Activated CD4-positive, CD25-positive, alpha-beta regulatory T cell treated with anti-CD3 and anti-CD28 coated beads, Interleukin-2, amount 50 U/mL, for 16 hours (primary cell): ENCODE measurements at regions not wholly inside any gene's neighbourhood (a gene's known extent, or its start where the extent isn't known, plus 50 kb on each side); places are given as distances from the start of the nearest gene placed in this dataset.

ENCODE experiments used
- DNase-seq: peaks from one replicate; pipeline ENCODE4 v3.0.0-alpha.2; 2020; ENCODE audit warnings: low read depth, low spot score

DNA sequence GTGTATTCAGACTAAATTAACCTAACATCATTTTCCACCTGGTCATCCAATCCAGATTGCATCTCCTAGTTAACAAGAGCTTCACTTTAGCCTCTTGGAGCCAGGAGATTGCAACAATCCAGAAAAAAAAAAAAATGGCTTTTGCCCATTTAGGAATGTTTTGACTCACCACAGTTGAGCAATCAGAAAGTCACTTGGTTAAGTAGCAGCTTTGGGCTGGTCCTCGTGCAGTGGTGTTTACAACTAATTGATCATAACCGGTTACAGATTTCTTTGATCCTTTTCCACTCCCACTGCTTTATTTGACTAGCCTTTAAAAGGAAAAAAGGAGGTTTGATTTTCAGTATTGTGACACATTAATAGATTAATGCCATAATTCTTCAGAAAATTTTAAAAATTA lies 688.8 kb upstream of the CCDC54 start:
- no peak for DNase-seq

DNA sequence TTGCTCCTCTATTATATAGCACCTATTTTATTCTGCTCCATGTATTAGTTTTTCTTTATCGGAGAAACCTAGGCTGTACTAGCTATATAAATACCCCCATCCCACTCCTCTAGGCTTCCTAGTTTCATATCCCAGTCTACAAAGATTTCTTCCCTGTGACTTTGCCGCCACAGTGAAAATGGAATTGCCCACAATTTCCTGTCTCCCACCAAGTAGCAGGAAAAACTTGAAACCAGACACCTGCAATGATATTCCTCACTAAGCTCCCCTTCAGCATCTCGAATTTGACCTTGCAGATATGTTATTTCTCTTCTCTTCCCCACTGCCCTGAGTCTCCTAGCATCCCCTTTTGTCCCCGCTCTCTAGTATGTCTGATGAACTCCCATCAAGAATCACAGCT lies 685.8 kb upstream of the CCDC54 start:
- no peak for DNase-seq

DNA sequence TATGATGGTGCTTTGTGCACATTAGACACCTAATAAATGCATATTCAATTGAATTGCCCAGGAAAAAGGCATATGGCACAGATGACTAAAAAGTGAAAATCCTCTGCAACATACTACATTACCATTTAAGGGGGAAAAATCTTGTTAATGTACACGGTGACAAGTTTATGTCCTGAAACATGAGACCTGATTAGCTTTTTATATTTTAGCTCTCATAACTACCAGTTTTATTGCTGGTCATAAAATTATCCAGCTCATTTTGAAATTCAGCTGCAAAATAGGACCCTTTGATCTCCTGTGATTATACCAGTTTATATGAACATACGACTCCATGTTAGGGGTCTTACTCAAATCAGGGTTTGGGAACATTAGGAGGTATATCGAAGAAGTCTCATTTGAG lies 684.6 kb upstream of the CCDC54 start:
- no peak for DNase-seq

DNA sequence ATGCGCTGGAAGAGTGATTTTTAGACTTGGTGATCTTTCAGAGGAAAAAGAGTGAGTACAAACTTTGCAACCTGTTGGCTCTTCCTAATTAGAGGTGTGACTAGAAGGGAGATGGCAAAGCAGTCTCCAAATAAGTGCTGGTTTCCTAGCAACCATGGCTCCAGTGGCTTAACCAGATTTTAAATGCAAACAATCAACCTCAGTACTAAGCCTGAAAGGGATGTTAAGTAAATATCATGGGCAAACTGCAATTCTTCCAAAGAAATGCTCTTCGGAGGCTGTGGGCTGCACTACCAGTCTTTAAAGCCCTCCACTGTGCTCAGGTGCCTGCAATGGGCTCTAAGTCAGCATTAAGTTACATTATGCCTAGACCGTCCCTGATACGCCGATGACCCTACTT lies 678.1 kb upstream of the CCDC54 start:
- no peak for DNase-seq

DNA sequence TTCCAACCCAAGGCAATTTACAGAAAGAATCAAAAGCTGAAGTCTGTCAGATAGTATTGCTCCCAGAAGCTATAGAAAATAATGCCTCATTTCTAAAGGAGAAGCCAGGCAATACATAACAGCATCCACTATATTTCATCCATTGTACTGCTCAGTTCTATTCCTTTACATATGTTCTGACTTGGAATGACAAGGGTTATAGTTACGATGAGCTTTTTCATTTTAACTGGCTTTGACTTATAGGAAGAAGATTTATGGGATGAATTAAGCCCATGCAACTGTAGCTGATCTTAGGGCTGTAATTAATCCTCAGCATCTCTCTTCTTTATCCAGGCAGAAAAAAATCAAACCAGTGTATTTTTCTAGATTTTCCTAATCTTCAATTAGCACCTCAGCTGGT lies 676.3 kb upstream of the CCDC54 start:
- no peak for DNase-seq

DNA sequence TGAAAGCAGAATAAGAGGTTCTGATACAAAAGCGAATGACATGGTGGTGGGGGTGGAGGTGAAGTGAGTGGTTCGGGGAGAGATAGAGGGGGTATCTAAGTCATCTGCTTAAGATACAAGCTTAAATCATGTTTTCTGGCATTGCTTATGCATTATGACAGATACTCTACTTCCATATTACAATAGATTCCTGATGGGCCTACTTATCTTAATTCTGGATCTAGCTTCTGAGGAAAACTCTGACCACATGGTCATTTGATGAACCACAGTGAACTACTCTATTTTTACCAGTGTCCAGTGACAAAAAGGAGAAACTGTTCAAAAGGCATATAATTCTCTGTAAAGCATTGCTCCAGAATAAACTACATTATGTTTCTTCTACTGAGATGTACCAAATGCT lies 673.7 kb upstream of the CCDC54 start:
- no peak for DNase-seq

DNA sequence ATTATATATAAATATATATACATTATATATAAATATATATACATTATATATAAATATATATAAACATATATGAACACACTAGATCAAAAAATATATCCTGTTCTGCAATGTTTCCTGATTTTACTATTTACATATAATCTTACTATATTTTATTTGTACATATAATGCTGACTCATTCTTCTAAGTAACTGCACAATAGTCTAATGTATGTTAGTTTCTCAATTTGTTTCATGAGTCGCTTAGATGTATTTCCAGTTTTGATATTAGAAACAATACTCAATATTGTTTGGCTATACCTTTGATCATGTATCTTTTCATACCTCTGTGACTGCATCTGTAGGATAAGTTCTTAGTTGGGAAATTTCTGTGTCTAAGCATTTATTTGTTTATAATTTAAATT lies 669.9 kb upstream of the CCDC54 start:
- no peak for DNase-seq

DNA sequence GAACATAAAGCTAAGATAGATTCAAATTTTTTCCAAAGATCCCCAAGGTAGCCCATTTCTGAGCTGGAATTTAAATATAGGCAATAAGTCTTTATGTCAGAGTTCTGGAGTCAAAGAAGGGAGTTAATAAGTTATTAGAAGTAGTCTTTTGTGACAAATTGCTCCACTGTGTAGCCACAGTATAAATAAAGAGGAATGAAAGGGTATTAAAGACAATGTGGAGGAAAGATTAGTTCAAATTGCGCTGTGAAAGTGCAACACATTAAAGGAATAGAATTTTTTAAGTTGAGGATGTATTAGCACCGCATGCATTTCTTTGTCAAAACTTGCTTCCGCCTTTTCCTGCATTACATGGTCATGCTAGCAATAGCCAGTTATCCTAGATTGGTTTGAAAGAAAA lies 666.6 kb upstream of the CCDC54 start:
- DNase-seq, result no peak

DNA sequence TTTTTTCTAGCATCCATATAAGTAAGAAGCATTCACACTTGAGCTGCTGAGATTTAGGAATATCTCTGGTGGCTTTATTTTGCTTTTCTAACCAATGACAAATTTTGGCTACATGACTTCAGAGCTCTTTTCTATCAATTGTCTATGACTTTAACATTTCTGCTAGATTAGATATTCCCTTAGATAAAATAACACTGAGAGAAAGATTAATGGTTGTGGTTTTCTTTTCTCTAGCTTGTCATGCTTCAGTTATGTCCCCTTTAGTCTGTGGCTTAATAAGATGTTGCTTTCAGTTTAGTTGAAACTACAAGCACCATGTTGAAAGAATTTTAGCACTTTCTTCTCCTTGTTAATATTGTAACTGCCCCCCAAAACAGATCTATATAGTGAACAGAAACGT lies 665.6 kb upstream of the CCDC54 start:
- DNase-seq, result no peak

DNA sequence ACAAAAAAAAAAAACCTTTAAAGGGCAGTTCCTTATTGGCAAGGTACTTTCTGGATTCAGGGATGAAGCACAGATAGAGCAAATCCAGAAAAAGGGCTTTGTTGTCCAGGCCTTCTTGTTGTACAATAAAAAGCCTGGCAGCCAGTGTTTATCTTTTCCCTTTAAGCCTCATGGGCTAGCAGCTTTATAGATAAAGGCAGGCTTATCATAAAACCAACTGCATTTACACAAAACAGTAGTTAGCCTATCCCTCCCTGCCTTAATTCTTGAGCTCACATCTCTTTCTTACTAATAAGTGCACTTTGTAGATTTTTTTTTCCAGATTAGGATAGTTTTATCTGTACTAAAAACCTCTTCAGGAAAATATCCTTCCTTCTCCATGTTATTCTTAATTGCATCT lies 662.8 kb upstream of the CCDC54 start:
- DNase-seq, result no peak

DNA sequence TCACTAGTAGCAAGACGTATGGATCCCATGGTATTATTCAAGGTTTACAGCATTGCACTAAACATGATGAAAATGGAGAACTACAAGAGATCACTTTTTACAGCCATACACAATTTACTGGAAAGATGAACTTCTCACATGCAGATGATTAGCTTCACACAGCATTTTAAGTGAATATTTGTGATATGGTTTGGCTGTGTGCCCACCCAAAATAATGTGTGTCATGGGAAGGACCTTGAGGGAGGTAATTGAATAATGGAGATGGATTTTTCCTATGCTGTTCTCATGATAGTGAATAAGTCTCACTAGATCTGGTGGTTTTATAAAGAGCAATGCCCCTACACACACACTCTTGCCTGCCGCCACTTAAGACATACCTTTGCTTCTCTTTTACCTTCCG lies 662.0 kb upstream of the CCDC54 start:
- DNase-seq, result no peak

DNA sequence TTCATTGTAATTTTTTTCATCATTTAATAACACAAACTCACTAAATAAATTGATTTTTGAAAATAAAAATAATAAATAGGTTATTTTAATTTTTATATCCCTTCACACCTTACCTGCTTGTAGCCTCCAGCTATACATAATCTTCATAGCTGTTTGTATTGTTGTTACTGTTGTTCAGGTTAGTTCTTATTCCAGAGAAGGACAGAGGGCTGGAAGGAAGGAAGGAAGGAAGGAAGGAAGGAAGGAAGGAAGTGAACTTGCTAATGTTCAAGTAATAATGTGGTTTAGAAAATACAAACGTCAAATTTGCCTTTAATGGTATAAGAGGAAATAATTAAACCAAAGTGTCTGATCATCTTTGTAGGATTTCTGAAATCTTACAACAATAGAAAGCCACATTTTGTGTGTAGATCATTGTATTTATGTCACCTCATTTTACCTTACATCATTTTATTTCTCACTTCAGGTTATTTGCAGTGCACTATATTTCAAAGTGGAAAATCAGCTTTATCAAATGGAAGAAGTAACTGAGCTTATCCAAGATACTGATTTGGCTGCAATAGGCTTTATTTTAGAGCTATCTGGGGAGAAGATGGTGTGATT lies 660.0 kb upstream of the CCDC54 start:
- no peak for DNase-seq

DNA sequence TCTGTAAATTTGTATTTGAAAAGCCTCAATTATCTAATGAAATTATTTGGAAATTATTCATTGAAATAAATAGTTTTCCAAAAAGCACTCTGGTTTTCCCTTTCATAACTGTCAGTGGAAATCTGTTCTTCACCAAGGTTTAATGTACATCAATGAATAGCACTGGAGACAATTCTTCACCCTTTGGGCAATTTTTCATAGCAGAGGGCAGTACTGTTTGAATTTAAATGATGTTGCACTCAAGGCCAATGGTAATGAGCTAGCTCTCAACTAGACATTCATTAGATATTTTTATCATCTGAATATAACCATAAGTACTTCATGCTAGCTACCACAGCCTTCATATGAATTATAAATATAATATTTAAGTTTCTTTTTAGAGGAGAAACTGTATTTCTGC lies 658.2 kb upstream of the CCDC54 start:
- DNase-seq, result no peak

DNA sequence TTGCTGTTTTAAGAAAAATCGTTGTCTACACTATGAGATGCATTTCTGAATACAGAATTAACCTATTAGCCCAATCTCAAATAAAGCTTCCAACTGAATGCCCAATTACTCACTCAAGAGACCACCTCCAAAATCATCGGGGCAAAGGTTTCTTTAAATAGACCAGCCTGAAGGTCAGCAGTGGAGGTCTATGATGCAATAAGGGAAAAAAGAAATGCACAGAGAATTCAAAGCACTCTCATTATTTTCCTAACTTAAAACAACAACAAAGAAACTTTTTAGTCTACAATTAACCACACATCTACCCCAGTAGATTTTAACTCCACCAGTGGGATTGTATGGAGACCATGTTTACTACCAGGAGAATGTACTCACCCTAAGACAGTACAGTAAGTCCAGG lies 657.7 kb upstream of the CCDC54 start:
- no peak for DNase-seq

DNA sequence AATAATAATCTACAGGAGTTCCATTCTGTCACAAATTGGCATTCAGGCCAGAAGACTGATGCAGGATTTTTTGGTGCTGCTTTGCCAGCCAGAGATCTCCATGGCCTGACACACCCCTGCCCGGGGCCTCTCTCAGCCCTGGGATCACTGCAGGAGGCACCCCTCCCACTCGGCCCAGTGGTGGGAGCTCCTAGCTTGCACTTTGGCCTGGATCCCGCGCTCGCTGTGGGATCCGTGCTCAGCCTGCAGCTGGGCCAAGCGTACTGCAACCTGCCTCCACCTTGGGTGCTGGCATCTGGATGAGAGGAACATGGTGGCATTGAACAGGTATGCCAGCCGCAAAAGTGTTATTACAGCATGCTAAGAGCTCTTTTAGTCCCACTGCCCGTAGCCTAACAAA lies 656.7 kb upstream of the CCDC54 start:
- DNase-seq, result no peak

DNA sequence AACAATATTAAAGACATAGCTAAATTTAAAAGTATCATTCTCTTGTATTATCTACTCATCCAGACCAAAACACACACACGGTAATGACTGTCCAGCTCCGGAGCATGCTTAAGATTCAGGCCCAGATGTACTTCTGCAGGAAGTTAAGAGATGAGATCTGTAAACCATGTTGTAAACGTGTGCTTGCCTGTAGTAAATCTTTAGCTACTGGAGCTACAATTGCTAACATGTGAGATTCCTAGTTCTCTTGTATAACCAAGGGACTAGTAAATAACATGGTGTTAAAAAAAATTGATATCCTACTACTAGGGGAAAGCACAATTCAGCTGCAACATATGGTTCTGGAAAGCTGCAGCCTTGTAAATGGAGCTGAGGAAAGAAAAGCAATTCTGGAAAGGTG lies 651.7 kb upstream of the CCDC54 start:
- DNase-seq, result no peak

DNA sequence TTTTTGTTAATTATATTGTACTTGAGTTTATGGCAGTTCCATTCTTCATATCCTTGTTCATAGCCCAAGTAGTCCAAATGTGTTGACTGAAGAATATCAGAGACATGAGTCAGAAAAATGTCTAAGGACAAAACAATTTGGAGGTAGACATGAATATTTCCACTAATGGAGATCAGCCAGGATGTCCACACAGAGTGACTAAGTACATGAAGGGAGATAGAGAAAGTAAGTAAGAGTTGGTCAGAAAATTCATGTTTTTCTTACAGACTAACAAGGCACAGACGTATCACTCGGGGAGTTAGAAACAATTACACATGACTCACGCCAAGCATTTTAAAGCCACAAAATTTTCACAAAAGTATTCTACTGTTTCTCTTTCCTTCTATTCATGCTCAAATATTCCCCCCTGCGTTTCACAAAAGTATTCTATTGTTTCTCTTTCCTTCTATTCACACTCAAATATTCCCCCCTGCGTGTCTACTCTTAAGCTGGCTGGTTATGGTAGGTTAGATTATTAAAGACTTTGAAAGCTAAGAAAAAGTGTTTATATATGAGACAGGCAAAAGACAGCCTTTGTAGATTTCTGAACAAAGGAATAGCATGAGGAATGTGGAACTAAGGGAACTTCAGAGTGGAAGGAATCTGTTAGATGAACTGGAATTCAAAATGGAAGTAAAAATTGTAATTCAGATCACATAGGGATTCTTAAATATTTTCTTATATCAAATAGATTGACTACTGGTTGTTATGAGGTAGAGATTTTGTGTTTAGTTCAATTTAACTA lies 648.7 kb upstream of the CCDC54 start:
- DNase-seq, result no peak

DNA sequence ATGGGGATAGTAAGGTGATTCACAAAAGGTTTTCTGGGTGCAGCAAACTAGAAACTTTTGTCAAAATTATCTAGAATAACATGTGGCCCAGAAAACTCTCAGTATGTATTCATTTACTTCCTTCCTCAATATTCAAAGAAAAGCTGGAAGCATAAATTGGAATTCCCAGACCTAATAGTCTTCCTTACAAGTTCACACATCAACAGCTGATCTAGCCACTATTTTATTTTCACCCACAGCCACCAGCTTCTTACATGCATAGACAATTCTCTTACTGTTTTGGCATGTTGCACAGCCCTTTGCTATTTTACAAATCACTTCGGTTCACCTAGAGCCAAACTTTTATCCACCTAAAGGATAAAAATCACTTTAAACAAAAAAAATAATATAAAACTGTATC lies 647.8 kb upstream of the CCDC54 start:
- DNase-seq, result no peak

DNA sequence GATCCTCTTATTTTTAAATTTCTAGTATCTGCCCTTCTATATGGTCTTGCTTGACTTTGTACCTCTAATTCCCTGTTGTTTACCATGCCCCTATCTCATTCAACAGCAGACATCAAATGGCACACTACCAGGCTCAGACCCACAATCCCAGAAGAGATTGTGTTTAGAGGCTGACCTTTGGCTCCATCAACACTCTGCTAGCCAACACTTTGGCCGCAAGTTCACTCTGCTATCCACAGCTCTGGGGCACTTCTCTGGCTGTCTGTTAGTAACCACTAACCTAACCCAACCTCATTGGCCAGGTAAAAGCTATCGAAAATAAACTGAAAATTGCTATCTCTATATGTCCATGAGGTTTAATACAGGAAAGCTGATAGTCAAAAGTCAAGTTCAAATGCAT lies 646.0 kb upstream of the CCDC54 start:
- no peak for DNase-seq

DNA sequence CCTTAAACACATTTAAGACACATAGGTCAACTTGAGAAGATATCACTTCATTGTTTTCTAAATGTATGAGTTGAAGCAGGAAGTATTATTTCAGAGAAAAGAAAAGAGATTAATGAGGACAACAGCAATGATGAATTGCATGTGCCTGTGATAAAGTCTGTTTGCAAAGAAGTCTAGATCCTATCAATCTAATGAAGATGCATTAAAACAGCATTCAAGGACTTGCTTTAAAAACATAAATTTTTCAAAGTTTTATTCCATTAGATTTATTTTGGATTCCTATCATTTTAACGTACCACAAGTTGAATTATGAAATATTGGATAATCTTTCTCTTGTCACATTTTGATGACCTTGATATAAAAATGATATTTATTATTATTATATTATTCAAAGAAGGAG lies 642.5 kb upstream of the CCDC54 start:
- no peak for DNase-seq

DNA sequence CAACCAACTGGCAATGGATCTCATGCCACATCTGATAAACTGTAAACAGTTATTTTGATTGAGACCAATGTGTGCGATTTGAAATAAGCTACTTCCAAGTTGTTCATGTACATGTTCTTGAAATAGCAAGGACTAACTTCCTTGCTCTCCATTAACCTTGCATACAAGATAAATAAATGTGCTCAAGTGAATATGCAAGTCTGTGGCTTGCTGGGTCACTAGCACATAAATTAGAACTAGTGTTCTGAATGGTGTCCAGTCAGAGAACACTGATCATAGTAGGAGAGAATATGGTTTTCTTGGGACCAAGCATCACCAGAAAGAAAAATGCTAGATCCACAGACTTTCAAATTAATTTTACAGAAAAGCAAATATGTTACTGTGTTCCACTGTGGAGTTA lies 640.0 kb upstream of the CCDC54 start:
- no peak for DNase-seq

DNA sequence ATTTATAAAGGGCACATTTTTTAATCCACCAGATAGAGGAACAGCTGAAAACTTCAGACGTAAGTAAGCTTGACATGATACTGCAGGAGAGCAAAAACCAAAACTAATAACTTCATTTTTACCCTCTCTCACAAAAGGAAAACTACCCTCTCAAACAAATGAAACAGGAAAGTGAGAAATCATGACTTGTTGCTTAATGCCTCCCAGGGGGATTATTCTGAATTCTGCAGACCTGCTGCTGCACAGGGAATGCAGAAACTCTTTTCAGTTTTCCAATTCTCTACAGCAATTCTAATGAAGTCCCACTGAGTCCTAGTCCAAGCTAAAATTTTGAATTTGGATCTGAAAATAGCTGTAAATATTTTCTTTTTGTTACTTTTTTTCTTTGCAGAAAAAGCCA lies 637.1 kb upstream of the CCDC54 start:
- no peak for DNase-seq

DNA sequence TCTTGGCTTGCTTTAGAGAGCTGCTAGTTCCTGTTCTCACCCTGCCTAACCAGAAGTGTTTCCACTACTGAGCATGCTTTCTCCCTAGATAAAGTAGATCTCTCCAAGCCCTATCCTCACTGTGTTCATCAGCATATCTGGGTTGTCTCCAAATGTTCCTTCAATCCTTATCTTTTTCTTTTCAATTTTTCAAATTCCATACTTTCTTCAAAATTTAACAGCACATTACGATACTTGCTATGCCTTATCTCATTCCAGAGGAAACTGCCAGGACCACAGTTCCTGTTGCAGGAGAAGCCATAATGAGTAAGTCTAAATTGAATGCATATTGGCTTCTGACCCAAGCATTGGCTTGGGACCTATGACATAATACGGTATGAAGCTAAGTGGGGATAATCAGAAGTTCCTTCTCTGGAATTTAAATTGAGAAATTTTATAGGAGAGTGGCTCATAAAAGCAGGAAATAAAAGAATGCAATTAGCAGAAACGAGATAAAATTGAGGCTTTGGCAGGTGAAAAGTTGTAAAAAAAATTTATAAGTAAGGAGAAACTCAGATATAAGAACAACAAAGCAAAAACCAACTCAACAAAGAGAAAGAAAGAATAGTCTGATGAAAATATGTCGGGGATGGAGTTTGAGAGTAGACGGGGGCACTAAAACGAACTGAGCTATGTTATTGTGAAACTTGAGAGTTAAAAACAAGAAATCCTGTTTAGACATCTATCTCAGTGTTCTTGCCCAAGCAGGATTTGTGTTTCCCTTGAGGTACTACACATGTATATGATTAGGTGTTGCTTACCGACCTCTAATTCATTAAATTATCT lies 631.7 kb upstream of the CCDC54 start:
- DNase-seq, result no peak
